ENCODE measurements at regions not wholly inside any gene's neighbourhood (a gene's known extent, or its start where the extent isn't known, plus 50 kb on each side); places are given as distances from the start of the nearest gene placed in this dataset.

DNA sequence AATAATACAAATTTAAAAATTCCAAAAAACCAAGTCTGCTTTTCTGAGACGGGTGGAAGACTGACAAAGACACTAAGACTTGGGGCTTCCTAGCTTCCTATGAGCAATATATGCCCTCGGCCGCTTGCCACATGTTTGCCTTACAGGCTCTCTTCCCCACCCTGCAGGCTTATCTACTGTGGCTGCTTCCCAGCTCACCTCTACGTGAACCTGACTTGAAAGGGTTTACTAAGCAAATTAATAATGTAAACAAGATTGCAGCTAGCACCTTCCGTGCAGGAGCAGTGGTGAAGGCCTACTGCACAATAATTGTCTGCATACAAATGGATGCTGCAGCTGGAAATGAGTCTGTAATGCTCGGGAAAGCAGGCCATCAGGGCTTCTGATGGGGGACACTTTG, 152.9 kb upstream of the DAB1 start:
- Histone ChIP-seq H4K20me1 (ENCODE audit: insufficient read depth) (no peaks in the 10 kb centered on the region), H3K9me2 (ENCODE audit: insufficient read depth) (no peaks in the 10 kb centered on the region), H3K9me3 (ENCODE audit: control insufficient read depth in 1 of 2, insufficient read depth in 1 of 2, low read depth in 1 of 2, low read length in 2 of 2) (no peaks in the 10 kb centered on the region), H2AFZ (ENCODE audit: low read depth, low read length, poor library complexity, severe bottlenecking) (no peak overlapping the region), H3K27me3 (ENCODE audit: insufficient read depth, low read length) (no peaks in the 10 kb centered on the region), H3K36me3 (ENCODE audit: control insufficient read depth in 1 of 2, insufficient read depth in 2 of 2, low read length in 2 of 2) (no peaks in the 10 kb centered on the region; a peak in 1 of 4 replicates), H3K4me1 (ENCODE audit: control insufficient read depth in 1 of 2, insufficient read depth in 2 of 2, low read length in 2 of 2) (no peaks in the 10 kb centered on the region), H3K9ac (ENCODE audit: low read length) (no peak overlapping the region), H3K4me3 (replicated peaks in 1 of 2; ENCODE audit: low read depth in 1 of 2, low read length in 2 of 2) (no peak overlapping the region), H3K4me2 (ENCODE audit: low read length) (no peak overlapping the region), H3K27ac (ENCODE audit: low read depth, low read length) (no peak overlapping the region), H3K79me2 (ENCODE audit: insufficient read depth, low read length) (no peaks in the 10 kb centered on the region)
- ATAC-seq: no peak
- TF ChIP-seq, protein P1, sequence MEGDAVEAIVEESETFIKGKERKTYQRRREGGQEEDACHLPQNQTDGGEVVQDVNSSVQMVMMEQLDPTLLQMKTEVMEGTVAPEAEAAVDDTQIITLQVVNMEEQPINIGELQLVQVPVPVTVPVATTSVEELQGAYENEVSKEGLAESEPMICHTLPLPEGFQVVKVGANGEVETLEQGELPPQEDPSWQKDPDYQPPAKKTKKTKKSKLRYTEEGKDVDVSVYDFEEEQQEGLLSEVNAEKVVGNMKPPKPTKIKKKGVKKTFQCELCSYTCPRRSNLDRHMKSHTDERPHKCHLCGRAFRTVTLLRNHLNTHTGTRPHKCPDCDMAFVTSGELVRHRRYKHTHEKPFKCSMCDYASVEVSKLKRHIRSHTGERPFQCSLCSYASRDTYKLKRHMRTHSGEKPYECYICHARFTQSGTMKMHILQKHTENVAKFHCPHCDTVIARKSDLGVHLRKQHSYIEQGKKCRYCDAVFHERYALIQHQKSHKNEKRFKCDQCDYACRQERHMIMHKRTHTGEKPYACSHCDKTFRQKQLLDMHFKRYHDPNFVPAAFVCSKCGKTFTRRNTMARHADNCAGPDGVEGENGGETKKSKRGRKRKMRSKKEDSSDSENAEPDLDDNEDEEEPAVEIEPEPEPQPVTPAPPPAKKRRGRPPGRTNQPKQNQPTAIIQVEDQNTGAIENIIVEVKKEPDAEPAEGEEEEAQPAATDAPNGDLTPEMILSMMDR (IDR thresholded peaks at IDR 0.05 in 2 of 3, conservative IDR thresholded peaks at IDR 0.05 in 1 of 3; ENCODE audit: borderline replicate concordance in 1 of 3, insufficient read depth in 1 of 3, low read depth in 2 of 3, low read length in 2 of 3): no peak
- no peak for TF ChIP-seq POLR2AphosphoS5 (IDR thresholded peaks at IDR 0.05; ENCODE audit: low read depth, low read length)
- TF ChIP-seq, protein P2, sequence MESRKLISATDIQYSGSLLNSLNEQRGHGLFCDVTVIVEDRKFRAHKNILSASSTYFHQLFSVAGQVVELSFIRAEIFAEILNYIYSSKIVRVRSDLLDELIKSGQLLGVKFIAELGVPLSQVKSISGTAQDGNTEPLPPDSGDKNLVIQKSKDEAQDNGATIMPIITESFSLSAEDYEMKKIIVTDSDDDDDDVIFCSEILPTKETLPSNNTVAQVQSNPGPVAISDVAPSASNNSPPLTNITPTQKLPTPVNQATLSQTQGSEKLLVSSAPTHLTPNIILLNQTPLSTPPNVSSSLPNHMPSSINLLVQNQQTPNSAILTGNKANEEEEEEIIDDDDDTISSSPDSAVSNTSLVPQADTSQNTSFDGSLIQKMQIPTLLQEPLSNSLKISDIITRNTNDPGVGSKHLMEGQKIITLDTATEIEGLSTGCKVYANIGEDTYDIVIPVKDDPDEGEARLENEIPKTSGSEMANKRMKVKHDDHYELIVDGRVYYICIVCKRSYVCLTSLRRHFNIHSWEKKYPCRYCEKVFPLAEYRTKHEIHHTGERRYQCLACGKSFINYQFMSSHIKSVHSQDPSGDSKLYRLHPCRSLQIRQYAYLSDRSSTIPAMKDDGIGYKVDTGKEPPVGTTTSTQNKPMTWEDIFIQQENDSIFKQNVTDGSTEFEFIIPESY (IDR thresholded peaks at IDR 0.05; ENCODE audit: extremely low read depth, insufficient replicate concordance, low read length): no peak
- TF ChIP-seq, protein P3, sequence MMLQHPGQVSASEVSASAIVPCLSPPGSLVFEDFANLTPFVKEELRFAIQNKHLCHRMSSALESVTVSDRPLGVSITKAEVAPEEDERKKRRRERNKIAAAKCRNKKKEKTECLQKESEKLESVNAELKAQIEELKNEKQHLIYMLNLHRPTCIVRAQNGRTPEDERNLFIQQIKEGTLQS (IDR thresholded peaks at IDR 0.05): no peak
- no peak for TF ChIP-seq ZFX (IDR thresholded peaks at IDR 0.05)
- no peak for TF ChIP-seq CEBPB (IDR thresholded peaks at IDR 0.05; ENCODE audit: low read depth)
- TF ChIP-seq POLR2A (IDR thresholded peaks at IDR 0.05; ENCODE audit: borderline replicate concordance, extremely low read depth, insufficient read depth, insufficient read length): no peak
- TF ChIP-seq SRF (IDR thresholded peaks at IDR 0.05; ENCODE audit: low read depth): no peak
- TF ChIP-seq ZNF274 (IDR thresholded peaks at IDR 0.05; ENCODE audit: low read depth, low read length): no peak
- no peak for TF ChIP-seq FOSL1 (IDR thresholded peaks at IDR 0.05; ENCODE audit: low read depth)
- TF ChIP-seq, protein P4, sequence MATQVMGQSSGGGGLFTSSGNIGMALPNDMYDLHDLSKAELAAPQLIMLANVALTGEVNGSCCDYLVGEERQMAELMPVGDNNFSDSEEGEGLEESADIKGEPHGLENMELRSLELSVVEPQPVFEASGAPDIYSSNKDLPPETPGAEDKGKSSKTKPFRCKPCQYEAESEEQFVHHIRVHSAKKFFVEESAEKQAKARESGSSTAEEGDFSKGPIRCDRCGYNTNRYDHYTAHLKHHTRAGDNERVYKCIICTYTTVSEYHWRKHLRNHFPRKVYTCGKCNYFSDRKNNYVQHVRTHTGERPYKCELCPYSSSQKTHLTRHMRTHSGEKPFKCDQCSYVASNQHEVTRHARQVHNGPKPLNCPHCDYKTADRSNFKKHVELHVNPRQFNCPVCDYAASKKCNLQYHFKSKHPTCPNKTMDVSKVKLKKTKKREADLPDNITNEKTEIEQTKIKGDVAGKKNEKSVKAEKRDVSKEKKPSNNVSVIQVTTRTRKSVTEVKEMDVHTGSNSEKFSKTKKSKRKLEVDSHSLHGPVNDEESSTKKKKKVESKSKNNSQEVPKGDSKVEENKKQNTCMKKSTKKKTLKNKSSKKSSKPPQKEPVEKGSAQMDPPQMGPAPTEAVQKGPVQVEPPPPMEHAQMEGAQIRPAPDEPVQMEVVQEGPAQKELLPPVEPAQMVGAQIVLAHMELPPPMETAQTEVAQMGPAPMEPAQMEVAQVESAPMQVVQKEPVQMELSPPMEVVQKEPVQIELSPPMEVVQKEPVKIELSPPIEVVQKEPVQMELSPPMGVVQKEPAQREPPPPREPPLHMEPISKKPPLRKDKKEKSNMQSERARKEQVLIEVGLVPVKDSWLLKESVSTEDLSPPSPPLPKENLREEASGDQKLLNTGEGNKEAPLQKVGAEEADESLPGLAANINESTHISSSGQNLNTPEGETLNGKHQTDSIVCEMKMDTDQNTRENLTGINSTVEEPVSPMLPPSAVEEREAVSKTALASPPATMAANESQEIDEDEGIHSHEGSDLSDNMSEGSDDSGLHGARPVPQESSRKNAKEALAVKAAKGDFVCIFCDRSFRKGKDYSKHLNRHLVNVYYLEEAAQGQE (IDR thresholded peaks at IDR 0.05; ENCODE audit: low read depth): no peak
- TF ChIP-seq JUND (IDR thresholded peaks at IDR 0.05): no peak
- no peak for TF ChIP-seq SP1 (IDR thresholded peaks at IDR 0.05; ENCODE audit: low read depth)
- no peak for TF ChIP-seq ELF1 (IDR thresholded peaks at IDR 0.05; ENCODE audit: borderline replicate concordance, low read depth)
- TF ChIP-seq EGR1 (IDR thresholded peaks at IDR 0.05; ENCODE audit: low read depth): no peak
- CTCF ChIA-PET: no interaction called here
- RAD21 ChIA-PET (ENCODE audit: low non-redundant PET in 1 of 2, low total read pairs in 2 of 2, uncharacterized antibody in 2 of 2, unreplicated experiment in 2 of 2): no interaction called here
- intact Hi-C loops (cut with micrococcal nuclease): no loop called here
- DNase-seq (ENCODE audit: low read depth, low spot score): no peak
- no TSS peak for BruUV-seq (replicated peaks)
- POLR2A ChIA-PET: no interaction called here
